ENCODE measurements at regions not wholly inside any gene's neighbourhood (a gene's known extent, or its start where the extent isn't known, plus 50 kb on each side); places are given as distances from the start of the nearest gene placed in this dataset.

- in situ Hi-C loops (cut with HindIII; ENCODE audit: low sequenced_read_pairs), result no loop called here
Observed at GRCh38 chr10:47101807-47102206, 190.6 kb downstream of the PTPN20 start.

DNA sequence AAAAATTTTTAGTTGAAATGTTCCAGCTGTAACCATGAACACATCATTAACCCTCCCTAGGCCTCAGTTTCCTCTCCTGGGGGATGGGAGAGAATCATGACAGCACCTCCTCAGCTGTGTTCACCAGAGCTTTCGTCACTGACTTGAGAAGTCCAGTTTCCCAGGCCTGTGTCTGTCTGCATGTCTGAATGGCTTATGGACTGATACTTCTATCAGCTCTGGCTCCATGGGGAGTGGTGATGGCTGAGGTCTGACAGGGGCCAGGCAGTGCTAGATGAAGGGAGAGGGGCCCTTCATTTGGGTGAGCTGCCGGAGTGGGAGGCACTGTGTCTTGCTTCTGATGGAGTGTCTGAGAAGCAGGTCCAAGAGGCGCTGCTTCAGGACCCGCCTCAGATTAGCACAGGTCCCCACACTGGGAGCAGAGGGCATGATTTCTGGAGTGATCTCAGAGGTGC is 192.9 kb downstream of the PTPN20 start:
- in situ Hi-C loops (cut with HindIII; ENCODE audit: low sequenced_read_pairs), result no loop called here

- in situ Hi-C loops (cut with HindIII; ENCODE audit: low sequenced_read_pairs), result loop anchor here (5.0 kb wide), 3 partner anchors 33 to 87 kb away; no protein-coding TSS in a partner anchor
Observed at GRCh38 chr10:47104786-47105385, 193.7 kb downstream of the PTPN20 start.

DNA sequence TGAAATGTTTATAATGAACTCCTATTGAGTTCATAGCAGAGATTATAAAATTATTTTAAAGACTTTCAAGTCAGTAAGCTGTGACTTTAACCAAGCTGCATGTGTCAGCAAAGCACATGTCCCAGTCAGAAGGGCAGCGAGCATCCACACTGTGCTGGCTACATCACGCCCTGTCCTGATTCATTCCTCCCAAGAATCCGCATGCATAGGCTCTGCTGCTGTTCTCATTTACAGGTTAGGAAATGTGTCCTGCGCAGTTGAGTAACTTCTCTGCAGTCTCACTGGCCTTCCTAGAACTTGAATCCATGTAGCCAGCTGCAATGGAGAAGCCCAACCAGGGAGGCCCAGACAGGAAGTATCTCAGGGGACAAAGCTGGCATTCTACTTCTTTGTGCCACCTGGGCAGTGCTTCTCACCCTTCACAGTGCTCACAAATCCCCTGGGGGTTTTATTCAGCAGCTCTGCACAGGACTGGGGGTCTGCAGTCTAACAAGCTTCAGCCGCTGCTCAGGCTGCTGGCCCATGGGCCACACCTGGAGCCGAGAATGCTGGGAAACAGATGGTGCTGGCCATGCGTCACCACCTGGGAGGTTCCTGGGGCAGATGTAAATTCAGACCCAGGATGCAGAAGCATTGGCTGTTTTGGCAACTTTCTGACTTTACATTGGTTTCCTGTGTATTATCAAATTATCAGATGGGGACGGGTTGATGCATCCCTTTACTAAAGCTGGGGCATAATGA is 192.8 kb upstream of the GDF10 start:
- in situ Hi-C loops (cut with HindIII; ENCODE audit: low sequenced_read_pairs), result loop anchor here (5.0 kb wide), 3 partner anchors 35 to 85 kb away; no protein-coding TSS in a partner anchor

DNA sequence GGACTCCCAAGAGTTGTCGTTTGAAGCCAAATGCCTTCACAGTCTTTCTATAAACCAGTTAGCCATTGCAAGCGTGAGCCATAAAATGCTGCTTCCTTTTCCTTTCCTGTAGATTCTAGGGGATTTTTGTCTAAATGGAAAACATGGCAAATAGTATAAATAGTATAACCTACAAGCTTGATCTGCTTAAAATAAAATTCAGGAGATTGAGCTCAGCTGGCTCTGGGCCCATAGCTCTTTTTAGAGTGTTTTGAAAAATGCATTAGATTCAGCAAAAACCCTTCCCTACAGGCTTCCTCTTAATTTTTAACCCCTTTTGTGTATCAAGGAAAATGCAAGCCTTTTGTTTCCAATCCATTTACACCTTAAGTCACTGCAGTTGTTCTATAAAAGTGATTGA is 190.1 kb upstream of the GDF10 start:
- in situ Hi-C loops (cut with HindIII; ENCODE audit: low sequenced_read_pairs), result loop anchor here (5.0 kb wide), 3 partner anchors 38 to 82 kb away; no protein-coding TSS in a partner anchor

GRCh38 chr10:47111329-47111862 is 188.6 kb upstream of the GDF10 start:
- in situ Hi-C loops (cut with HindIII; ENCODE audit: low sequenced_read_pairs), result no loop called here

DNA sequence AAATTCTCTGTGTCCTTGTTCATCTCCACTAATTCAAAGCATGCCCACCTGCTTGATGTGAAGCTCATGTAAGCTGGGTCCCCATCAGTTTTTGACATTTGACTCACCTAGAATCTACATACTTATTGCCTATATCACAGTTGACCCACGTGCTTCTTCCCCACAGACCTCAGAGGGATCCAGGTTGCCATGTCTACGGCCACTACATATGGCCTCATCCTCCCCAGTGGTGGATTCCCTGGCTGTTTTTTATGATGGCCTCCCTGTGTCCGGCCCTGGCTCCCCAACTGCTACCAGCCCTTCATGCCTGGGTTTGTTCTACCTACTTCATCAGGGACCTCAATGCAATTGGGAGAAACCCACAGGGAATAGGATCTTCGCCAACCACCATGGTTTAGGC is 187.4 kb upstream of the GDF10 start:
- in situ Hi-C loops (cut with HindIII; ENCODE audit: low sequenced_read_pairs), result no loop called here

- in situ Hi-C loops (cut with HindIII; ENCODE audit: low sequenced_read_pairs), result no loop called here
Observed at GRCh38 chr10:47113907-47114500, 186.0 kb upstream of the GDF10 start.

DNA sequence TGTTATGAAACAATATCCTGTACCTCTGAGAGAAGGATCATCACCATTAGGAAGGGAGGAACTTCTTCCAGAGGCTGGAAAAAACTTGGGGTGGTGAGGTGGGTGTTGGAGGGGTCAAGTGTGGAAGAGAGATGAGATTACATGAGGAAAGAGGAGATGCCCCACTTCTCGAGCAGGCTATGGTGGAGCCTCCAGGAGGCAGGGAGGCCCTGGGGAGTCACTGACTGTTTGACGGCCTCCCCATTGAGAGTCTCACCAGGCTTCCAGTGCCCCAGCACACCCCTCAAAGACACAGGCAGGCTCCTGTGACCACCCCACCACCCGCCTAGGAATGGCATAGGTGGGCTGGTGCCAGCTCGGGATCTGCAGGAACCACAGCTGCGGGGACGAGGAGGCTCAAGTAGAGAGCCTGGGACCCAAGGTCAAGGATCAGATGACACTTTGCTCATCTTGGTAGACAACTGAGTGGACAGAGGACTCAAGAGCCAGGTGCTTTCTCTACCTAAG is 185.3 kb upstream of the GDF10 start:
- in situ Hi-C loops (cut with HindIII; ENCODE audit: low sequenced_read_pairs), result no loop called here

GRCh38 chr10:47115322-47115721 is 184.7 kb upstream of the GDF10 start:
- in situ Hi-C loops (cut with HindIII; ENCODE audit: low sequenced_read_pairs), result no loop called here

DNA sequence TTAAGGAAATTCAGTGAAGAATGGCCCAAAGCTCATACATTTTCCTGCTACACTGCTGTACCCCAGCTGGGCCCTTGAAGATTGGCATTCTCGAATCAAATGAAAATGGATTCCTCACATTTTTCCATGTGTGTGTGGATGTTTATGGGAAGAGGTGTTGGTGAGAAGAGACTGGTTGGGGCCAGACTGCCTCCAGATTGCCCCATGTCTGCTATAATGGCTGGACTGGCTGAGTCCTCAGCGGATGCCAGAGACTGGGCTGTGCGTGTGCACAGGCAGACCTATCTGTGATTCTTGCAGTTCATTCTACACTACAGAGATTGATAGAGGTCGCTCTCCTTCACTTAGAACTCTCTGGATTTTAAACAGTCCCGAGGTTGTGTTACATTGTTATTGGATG is 183.6 kb upstream of the GDF10 start:
- in situ Hi-C loops (cut with HindIII; ENCODE audit: low sequenced_read_pairs), result no loop called here

DNA sequence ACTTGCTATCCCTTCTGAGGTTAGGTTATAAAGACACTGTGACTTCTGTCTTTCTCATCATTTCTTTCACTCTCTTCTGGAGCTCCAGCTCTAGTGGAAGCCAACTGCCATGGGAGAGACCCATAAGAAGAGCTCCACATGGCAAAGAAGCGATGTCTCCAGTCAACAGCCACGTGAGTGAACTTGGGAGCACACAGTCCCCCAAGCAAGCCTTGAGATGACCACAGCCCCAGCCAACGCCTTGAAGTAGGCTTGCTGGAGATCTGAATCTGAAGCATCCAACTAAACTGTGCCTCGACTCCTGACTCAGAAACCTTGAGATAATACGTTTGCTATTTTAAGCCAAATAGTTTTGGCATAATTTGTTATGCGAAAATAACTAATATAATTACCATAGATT is 181.7 kb upstream of the GDF10 start:
- in situ Hi-C loops (cut with HindIII; ENCODE audit: low sequenced_read_pairs), result no loop called here

DNA sequence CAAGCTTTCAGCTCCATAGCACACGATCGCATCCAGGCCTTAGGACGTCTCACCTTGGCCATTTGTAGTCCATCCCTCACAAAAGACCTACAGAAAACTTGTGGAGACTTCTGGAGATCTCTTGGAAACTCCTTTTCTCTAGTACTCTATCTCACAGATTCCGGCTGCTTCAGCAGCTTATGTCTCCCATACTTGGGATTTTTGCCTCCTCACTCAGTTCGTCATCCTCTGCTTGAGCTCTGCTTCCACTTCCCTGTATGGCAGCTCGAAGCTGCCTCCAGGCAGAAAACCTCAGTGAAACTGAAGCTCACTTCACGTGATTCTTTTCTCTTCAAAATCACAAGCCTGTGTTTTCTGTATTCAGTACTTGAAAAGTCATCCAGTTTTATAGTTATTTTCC is 178.7 kb upstream of the GDF10 start:
- in situ Hi-C loops (cut with HindIII; ENCODE audit: low sequenced_read_pairs), result no loop called here

DNA sequence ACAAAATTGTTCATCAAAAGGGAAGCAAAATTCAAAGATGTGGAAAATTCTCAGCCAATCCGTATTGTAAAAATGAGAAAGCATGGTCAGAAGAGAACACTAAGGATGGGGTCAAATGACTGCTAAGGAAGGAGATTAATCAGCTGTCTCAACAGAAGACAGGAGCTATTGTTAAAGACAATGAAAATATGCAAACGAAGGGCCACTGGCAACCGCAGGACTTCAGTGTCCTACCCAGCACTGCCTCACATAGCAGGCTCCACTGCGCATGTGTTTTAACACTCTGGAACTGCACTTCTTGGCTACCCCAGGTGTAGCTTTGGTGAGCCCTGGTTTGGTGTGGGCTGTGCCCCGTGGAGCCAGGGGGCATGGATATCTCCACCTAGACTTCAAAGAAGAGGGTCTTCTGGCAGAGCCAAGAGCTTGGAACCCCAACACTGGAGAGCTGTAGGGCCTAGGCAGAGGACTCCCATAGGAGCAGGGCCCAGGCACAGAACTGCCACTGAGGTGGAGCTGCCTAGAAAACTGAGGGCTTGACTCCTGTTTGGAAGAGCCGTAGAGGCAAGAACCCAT is 176.2 kb upstream of the GDF10 start:
- in situ Hi-C loops (cut with HindIII; ENCODE audit: low sequenced_read_pairs), result no loop called here

DNA sequence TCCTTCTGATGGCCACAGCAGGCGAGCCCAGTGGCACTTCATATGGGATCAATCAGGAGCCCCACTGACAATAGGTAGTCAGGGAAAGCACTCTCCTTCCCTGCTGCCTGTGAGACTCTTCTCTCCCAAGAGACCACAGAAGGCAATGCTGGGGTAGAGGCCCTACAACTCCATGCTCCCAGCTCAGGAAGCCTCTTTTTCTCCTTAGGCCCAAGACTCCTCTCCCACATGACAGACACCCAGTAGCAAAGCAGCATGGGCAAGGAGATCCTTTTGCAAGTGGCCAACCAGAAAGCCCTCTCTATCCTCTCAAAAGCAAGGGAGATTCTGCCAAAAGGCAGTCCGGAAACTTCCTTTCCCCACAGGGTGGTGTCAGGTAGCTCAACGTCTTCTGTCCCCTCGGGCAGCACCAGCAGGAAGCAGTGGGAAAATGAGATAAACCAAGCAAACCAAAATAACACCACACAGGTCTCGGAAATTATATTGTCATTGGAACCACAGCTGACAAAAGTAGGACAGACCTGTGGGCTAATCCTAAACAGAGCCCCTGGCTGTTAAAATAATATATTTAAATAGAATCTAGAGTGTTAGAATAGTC is 172.7 kb upstream of the GDF10 start:
- in situ Hi-C loops (cut with HindIII; ENCODE audit: low sequenced_read_pairs), result no loop called here

DNA sequence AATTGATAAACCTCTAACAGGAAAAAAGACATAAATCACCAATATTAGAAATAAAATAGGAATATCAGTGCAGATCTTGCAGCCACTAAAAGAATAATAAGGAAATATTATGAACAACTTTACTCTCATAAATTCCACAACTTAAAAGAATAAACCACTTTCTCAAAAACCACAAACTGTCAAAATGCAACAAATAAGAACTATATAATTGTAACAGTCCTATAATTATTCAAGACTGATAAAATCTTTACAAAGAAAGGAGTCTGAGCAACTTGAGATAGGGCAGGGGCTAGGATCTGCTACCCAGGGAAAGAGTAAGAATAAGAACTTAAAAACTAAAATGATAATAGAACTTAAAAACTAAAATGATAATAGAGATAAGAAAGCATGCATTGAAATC is 169.5 kb upstream of the GDF10 start:
- in situ Hi-C loops (cut with HindIII; ENCODE audit: low sequenced_read_pairs), result no loop called here

DNA sequence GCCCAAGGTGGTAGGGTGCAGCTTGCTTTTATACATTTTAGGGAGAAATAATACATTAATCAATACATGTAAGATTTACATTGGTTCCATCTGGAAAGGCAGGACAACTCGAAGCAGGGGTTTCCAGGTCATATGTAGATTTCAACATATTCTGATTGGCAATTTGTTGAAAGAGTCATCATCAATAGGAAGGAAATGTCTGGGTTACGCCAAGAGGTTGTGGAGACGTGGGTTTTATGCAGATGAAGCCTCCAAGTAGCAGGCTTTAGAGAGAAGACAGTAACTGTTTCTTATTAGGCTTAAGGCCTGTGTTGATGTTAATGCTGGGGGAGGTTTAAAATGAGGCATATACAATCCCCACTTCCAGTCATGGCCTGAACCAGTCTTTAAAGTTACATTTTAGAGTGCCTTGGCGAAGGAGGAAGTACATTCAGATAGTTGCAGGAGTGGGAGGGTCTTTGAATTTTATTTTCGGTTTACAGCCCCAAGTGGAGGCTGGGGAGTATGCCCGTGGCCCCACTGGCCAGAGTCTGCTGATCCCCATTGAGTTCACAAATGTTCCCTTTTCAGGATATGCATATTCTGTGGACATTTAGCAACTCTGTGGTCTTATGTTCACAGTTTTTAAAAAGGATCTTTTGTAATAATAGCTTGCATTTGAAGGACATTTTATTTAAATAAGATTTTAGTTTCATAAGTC is 166.0 kb upstream of the GDF10 start:
- in situ Hi-C loops (cut with HindIII; ENCODE audit: low sequenced_read_pairs), result no loop called here

DNA sequence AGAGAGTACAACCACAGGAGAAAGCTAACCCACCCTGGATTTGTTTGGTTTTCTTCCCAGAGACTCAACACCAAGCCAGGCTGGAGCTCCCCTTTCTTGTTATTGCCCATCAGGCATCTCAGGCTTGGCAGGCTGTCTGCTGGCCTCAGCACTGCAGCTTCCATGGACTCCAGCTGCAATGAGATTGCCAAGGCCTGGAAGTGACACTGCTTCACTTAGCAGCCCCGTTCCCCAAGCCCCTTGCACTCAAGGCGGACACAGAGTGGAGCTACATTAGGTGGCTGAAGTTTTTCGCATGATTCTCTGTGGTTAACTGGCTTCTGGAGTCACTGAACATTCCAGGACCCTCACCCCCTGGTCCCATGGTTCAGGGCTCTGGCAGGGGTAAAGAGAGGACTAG is 163.1 kb upstream of the GDF10 start:
- in situ Hi-C loops (cut with HindIII; ENCODE audit: low sequenced_read_pairs), result no loop called here

- in situ Hi-C loops (cut with HindIII; ENCODE audit: low sequenced_read_pairs), result no loop called here
Observed at GRCh38 chr10:47137311-47137851, 162.6 kb upstream of the GDF10 start.

- in situ Hi-C loops (cut with HindIII; ENCODE audit: low sequenced_read_pairs), result no loop called here
Observed at GRCh38 chr10:47139121-47139520, 160.9 kb upstream of the GDF10 start.

Data from endothelial cell of hepatic sinusoid (primary cell).